ENCODE measurements at regions not wholly inside any gene's neighbourhood (a gene's known extent, or its start where the extent isn't known, plus 50 kb on each side); places are given as distances from the start of the nearest gene placed in this dataset.

DNA sequence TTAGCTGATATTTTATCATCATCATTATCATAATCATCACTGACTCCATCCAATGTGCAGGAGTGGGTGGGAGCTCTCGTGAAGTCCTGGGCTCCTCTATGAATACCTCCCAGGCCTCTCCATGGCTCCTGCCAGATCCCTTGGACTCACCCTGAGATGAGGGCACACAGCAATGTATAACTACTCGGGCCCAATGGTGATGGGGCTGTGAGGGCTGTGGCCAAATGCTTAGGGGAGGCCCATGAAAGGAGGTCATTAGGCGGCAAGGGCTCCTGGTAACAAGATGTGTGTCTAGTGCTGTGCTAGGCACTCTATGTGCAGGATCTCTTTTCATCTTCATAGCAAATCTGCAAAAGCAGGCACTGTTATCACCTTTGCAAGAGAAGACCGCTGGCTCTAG lies 270.9 kb downstream of the GLRX3 start:
- H3K4me1 ChIP-seq, result no peaks in the 10 kb centered on the region
- H3K9me3 ChIP-seq, result no peaks in the 10 kb centered on the region
- DNase-seq (no peak), ATAC-seq (no peak)
- TF ChIP-seq POLR2A (IDR thresholded peaks at IDR 0.05), result no peak
- TF ChIP-seq, protein P1, sequence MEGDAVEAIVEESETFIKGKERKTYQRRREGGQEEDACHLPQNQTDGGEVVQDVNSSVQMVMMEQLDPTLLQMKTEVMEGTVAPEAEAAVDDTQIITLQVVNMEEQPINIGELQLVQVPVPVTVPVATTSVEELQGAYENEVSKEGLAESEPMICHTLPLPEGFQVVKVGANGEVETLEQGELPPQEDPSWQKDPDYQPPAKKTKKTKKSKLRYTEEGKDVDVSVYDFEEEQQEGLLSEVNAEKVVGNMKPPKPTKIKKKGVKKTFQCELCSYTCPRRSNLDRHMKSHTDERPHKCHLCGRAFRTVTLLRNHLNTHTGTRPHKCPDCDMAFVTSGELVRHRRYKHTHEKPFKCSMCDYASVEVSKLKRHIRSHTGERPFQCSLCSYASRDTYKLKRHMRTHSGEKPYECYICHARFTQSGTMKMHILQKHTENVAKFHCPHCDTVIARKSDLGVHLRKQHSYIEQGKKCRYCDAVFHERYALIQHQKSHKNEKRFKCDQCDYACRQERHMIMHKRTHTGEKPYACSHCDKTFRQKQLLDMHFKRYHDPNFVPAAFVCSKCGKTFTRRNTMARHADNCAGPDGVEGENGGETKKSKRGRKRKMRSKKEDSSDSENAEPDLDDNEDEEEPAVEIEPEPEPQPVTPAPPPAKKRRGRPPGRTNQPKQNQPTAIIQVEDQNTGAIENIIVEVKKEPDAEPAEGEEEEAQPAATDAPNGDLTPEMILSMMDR (IDR thresholded peaks at IDR 0.05 in 4 of 5, conservative IDR thresholded peaks at IDR 0.05 in 1 of 5), result no peak
- no peaks in the 10 kb centered on the region for H3K36me3 ChIP-seq
- intact Hi-C loops (cut with DNase I; ENCODE audit: low total_unique reads), result no loop called here
- in situ Hi-C loops (cut with MboI; ENCODE audit: low sequenced_read_pairs in 4 of 4), result no loop called here
- H3K27me3 ChIP-seq, result no peaks in the 10 kb centered on the region
- H3K27ac ChIP-seq, result no peak overlapping the region
- H3K4me3 ChIP-seq, result no peak overlapping the region

GRCh38 chr10:130409331-130409730 lies 273.1 kb downstream of the GLRX3 start:
- no peak overlapping the region for H3K4me3 ChIP-seq
- in situ Hi-C loops (cut with MboI; ENCODE audit: low sequenced_read_pairs in 4 of 4), result no loop called here
- no peaks in the 10 kb centered on the region for H3K27me3 ChIP-seq
- no peak for ATAC-seq
- no peaks in the 10 kb centered on the region for H3K36me3 ChIP-seq
- H3K9me3 ChIP-seq, result no peaks in the 10 kb centered on the region
- intact Hi-C loops (cut with DNase I; ENCODE audit: low total_unique reads), result no loop called here
- DNase-seq, result no peak
- no peak for TF ChIP-seq POLR2A (IDR thresholded peaks at IDR 0.05)
- TF ChIP-seq, protein P1 (IDR thresholded peaks at IDR 0.05 in 4 of 5, conservative IDR thresholded peaks at IDR 0.05 in 1 of 5), result no peak
- no peaks in the 10 kb centered on the region for H3K4me1 ChIP-seq
- no peak overlapping the region for H3K27ac ChIP-seq

GRCh38 chr10:130409931-130410330 lies 273.7 kb downstream of the GLRX3 start:
- no peaks in the 10 kb centered on the region for H3K4me1 ChIP-seq
- H3K27me3 ChIP-seq, result no peaks in the 10 kb centered on the region
- in situ Hi-C loops (cut with MboI; ENCODE audit: low sequenced_read_pairs in 4 of 4) (no loop called here), intact Hi-C loops (cut with DNase I; ENCODE audit: low total_unique reads) (no loop called here)
- ATAC-seq, result no peak
- no peaks in the 10 kb centered on the region for H3K9me3 ChIP-seq
- H3K4me3 ChIP-seq, result no peak overlapping the region
- no peak for DNase-seq
- no peaks in the 10 kb centered on the region for H3K36me3 ChIP-seq
- TF ChIP-seq POLR2A (IDR thresholded peaks at IDR 0.05), result no peak
- TF ChIP-seq, protein P1 (IDR thresholded peaks at IDR 0.05 in 4 of 5, conservative IDR thresholded peaks at IDR 0.05 in 1 of 5), result no peak
- no peak overlapping the region for H3K27ac ChIP-seq

- in situ Hi-C loops (cut with MboI; ENCODE audit: low sequenced_read_pairs in 4 of 4) (no loop called here), intact Hi-C loops (cut with DNase I; ENCODE audit: low total_unique reads) (no loop called here)
- Histone ChIP-seq H3K27me3 (no peaks in the 10 kb centered on the region), H3K27ac (no peak overlapping the region), H3K9me3 (no peaks in the 10 kb centered on the region), H3K4me1 (no peaks in the 10 kb centered on the region), H3K4me3 (no peak overlapping the region), H3K36me3 (no peaks in the 10 kb centered on the region)
- ATAC-seq, result no peak
- DNase-seq, result no peak
- no peak for TF ChIP-seq POLR2A (IDR thresholded peaks at IDR 0.05)
- TF ChIP-seq, protein P1 (IDR thresholded peaks at IDR 0.05 in 4 of 5, conservative IDR thresholded peaks at IDR 0.05 in 1 of 5), result no peak
These were observed 275.4 kb downstream of the GLRX3 start for GRCh38 chr10:130411496-130412085.

DNA sequence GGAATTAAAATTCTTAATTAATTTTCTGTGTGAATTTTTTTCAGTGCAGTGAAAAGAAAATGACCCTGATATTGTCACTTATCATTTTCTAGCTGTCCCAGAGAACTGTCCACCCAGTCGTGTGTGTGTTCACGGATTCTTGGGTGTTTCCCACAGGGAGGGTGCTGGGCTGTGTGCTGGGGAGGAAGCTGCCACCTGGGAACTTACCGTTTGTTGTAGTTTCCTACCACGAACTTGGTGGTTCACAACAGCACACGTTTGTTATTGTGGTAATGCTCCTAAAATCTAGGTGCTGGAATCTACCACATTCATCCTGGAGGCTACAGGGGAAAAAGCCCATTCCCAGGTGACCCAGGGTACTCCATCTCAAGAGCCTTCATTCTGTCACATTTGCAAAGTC lies 276.1 kb downstream of the GLRX3 start:
- Histone ChIP-seq H3K36me3 (no peaks in the 10 kb centered on the region), H3K4me1 (no peaks in the 10 kb centered on the region), H3K9me3 (no peaks in the 10 kb centered on the region), H3K4me3 (no peak overlapping the region), H3K27me3 (peaks cover 0 to 3% (median 0%) of the 10 kb centered on the region in 3 donors), H3K27ac (no peak overlapping the region)
- intact Hi-C loops (cut with DNase I; ENCODE audit: low total_unique reads) (no loop called here), in situ Hi-C loops (cut with MboI; ENCODE audit: low sequenced_read_pairs in 4 of 4) (no loop called here)
- TF ChIP-seq, protein P1 (IDR thresholded peaks at IDR 0.05 in 4 of 5, conservative IDR thresholded peaks at IDR 0.05 in 1 of 5), result no peak
- no peak for TF ChIP-seq POLR2A (IDR thresholded peaks at IDR 0.05)
- DNase-seq, result no peak
- no peak for ATAC-seq
